A673 (cell line): ENCODE measurements at regions not wholly inside any gene's neighbourhood (a gene's known extent, or its start where the extent isn't known, plus 50 kb on each side); places are given as distances from the start of the nearest gene placed in this dataset.

Experiments used
- BruUV-seq: library from RNA; stranded (reverse); fragments of 400-500 nt; replicated peaks from 2 replicates; lab custom pipeline; 2021; lab: Mats Ljungman, UMichigan
- CTCF ChIA-PET: fragments of 300-600 bp; sonication (Branson Sonifier 250); formaldehyde crosslinking; loops from one replicate; lab custom pipeline; 2022; ENCODE audit warnings: antibody characterized with exemption; lab: Charles Lee
- POLR2A ChIA-PET: fragments of 300-600 bp; sonication (Branson Sonifier 250); formaldehyde crosslinking; loops from one replicate; lab custom pipeline; 2022; ENCODE audit warnings: antibody characterized with exemption; ENCODE audit not compliant: low non-redundant PET; lab: Charles Lee
- DNase-seq: peaks from one replicate; pipeline ENCODE4 v3.0.0-alpha.2; 2015; ENCODE audit warnings: low spot score
- H3K27ac ChIP-seq: fragments of 200-600 bp; sonication (generic); 2 replicates; pipeline ENCODE4 v1.5.1; 2016; ENCODE audit warnings: mixed run types, low read depth, mild to moderate bottlenecking, mixed read lengths, antibody characterized with exemption, low read length; ENCODE audit not compliant: poor library complexity, severe bottlenecking
- H3K27me3 ChIP-seq: fragments of 200-600 bp; sonication (generic); replicated peaks from 2 replicates; pipeline ENCODE4 v1.6.1; 2017; ENCODE audit warnings: mixed run types, low read depth, mild to moderate bottlenecking, mixed read lengths, antibody characterized with exemption, low read length; ENCODE audit not compliant: insufficient read depth, poor library complexity
- H3K36me3 ChIP-seq: fragments of 200-600 bp; sonication (generic); 2 replicates; pipeline ENCODE4 v1.6.1; 2016; ENCODE audit warnings: mixed run types, mild to moderate bottlenecking, mixed read lengths, antibody characterized with exemption, low read length; ENCODE audit not compliant: insufficient read depth, poor library complexity, severe bottlenecking
- H3K4me1 ChIP-seq: fragments of 200-600 bp; sonication (generic); 2 replicates; pipeline ENCODE4 v1.6.1; 2017; ENCODE audit warnings: mixed run types, mild to moderate bottlenecking, mixed read lengths, antibody characterized with exemption, low read length; ENCODE audit not compliant: insufficient read depth, poor library complexity, severe bottlenecking
- H3K4me3 ChIP-seq: fragments of 200-600 bp; sonication (generic); 2 replicates; pipeline ENCODE4 v1.5.1; 2016; ENCODE audit warnings: low read depth, mixed run types, mild to moderate bottlenecking, mixed read lengths, low read length; ENCODE audit not compliant: poor library complexity, severe bottlenecking
- H3K9me3 ChIP-seq: fragments of 200-600 bp; sonication (generic); 2 replicates; pipeline ENCODE4 v1.6.1; 2016; ENCODE audit warnings: mixed run types, low read depth, mild to moderate bottlenecking, mixed read lengths, antibody characterized with exemption, low read length; ENCODE audit not compliant: poor library complexity, severe bottlenecking
- CTCF ChIP-seq: fragments of 300-800, 200-600 bp; sonication (generic); conservative IDR thresholded peaks from 2 replicates; pipeline ENCODE4 v1.5.1; 2017; ENCODE audit warnings: low read depth, mild to moderate bottlenecking, antibody characterized with exemption, low read length, moderate library complexity, mixed read lengths
- EZH2 ChIP-seq: fragments of 200-600 bp; sonication (generic); IDR thresholded peaks from 2 replicates; pipeline ENCODE4 v1.6.1; 2017; ENCODE audit warnings: borderline replicate concordance, low read depth, mild to moderate bottlenecking, mixed read lengths, antibody characterized with exemption, low read length; ENCODE audit not compliant: poor library complexity, severe bottlenecking
- intact Hi-C: fragments of 100-400 bp; cut with micrococcal nuclease; formaldehyde crosslinking; loops from one replicate; pipeline ENCODE4 v1.10.0; 2022; ENCODE audit not compliant: unreplicated experiment

- TF ChIP-seq CTCF (no peak), EZH2 (no peak)
Measured at GRCh38 chr3:103585809-103586208, 1151.0 kb downstream of the ZPLD1 start.

GRCh38 chr3:103589770-103590169 lies 1155.0 kb downstream of the ZPLD1 start:
- TF ChIP-seq EZH2 = no peak
- TF ChIP-seq CTCF = no peak
- Histone ChIP-seq H3K4me3 (no peak overlapping the region), H3K36me3 (no peaks in the 10 kb centered on the region), H3K4me1 (no peaks in the 10 kb centered on the region), H3K9me3 (no peaks in the 10 kb centered on the region), H3K27me3 (no peaks in the 10 kb centered on the region), H3K27ac (no peak overlapping the region)
- CTCF ChIA-PET = no interaction called here
- no peak for DNase-seq
- intact Hi-C loops = no loop called here
- BruUV-seq = no TSS peak
- POLR2A ChIA-PET = no interaction called here

More at GRCh38 chr3:103585809-103586208, 1151.0 kb downstream of the ZPLD1 start:
- Histone ChIP-seq H3K4me1 (no peaks in the 10 kb centered on the region), H3K27ac (no peak overlapping the region), H3K9me3 (no peaks in the 10 kb centered on the region), H3K27me3 (no peaks in the 10 kb centered on the region), H3K36me3 (no peaks in the 10 kb centered on the region), H3K4me3 (no peak overlapping the region)
- BruUV-seq = no TSS peak
- intact Hi-C loops = no loop called here
- CTCF ChIA-PET = no interaction called here
- DNase-seq = no peak
- POLR2A ChIA-PET = no interaction called here

- no peak for DNase-seq
- H3K27ac ChIP-seq = no peak overlapping the region
- H3K9me3 ChIP-seq = no peaks in the 10 kb centered on the region
- POLR2A ChIA-PET = no interaction called here
- no peaks in the 10 kb centered on the region for H3K36me3 ChIP-seq
- TF ChIP-seq CTCF = no peak
- no peak for TF ChIP-seq EZH2
- intact Hi-C loops = no loop called here
- BruUV-seq = no TSS peak
- no peak overlapping the region for H3K4me3 ChIP-seq
- no peaks in the 10 kb centered on the region for H3K4me1 ChIP-seq
- CTCF ChIA-PET = no interaction called here
- no peaks in the 10 kb centered on the region for H3K27me3 ChIP-seq
Measured at GRCh38 chr3:103600844-103601243, 1166.0 kb downstream of the ZPLD1 start.
